Neutrophil (primary cell): ENCODE measurements at regions not wholly inside any gene's neighbourhood (a gene's known extent, or its start where the extent isn't known, plus 50 kb on each side); places are given as distances from the start of the nearest gene placed in this dataset.
"Not testable (repeated sequence)": the region's sequence is repeated elsewhere in the genome, so short reads cannot be mapped to it uniquely, and the experiment has no call there.

Experiments
- H3K27ac ChIP-seq: fragments of 200-600 bp; sonication (generic); 2 replicates; pipeline ENCODE4 v1.5.1; 2016; ENCODE audit warnings: mild to moderate bottlenecking, moderate library complexity
- H3K27me3 ChIP-seq: fragments of 200-600 bp; sonication (generic); 2 replicates; pipeline ENCODE4 v1.6.0; 2016; ENCODE audit warnings: mild to moderate bottlenecking
- H3K36me3 ChIP-seq: fragments of 200-600 bp; sonication (generic); 2 replicates; pipeline ENCODE4 v1.5.1; 2017
- H3K4me1 ChIP-seq, 2 experiments: fragments of 200-600 bp in 1 of 2; sonication (generic) in 1 of 2; 1 replicate in 1 of 2; 2 replicates in 1 of 2; pipeline versions ENCODE4 v1.5.1 to v1.6.1; 2013 to 2016; ENCODE audit warnings: low read depth in 1 of 2, low read length in 1 of 2, mild to moderate bottlenecking in 1 of 2, moderate library complexity in 1 of 2; ENCODE audit not compliant: control insufficient read depth in 1 of 2, insufficient read depth in 1 of 2
- H3K4me3 ChIP-seq, 2 experiments: fragments of 200-600 bp in 1 of 2; sonication (generic) in 1 of 2; 1 replicate in 1 of 2; 2 replicates in 1 of 2; pipeline ENCODE4 v1.5.1; 2013 to 2016; ENCODE audit warnings: low read depth in 1 of 2, low read length in 1 of 2, mild to moderate bottlenecking in 1 of 2, moderate library complexity in 1 of 2
- H3K9me3 ChIP-seq: fragments of 200-600 bp; sonication (generic); 2 replicates; pipeline ENCODE4 v1.5.1; 2016
- TF ChIP-seq, protein P1 (sequence below): fragments of 200-600 bp; sonication (generic); IDR thresholded peaks from 2 replicates; pipeline ENCODE4 v1.5.1; 2016; ENCODE audit warnings: antibody characterized with exemption

DNA sequence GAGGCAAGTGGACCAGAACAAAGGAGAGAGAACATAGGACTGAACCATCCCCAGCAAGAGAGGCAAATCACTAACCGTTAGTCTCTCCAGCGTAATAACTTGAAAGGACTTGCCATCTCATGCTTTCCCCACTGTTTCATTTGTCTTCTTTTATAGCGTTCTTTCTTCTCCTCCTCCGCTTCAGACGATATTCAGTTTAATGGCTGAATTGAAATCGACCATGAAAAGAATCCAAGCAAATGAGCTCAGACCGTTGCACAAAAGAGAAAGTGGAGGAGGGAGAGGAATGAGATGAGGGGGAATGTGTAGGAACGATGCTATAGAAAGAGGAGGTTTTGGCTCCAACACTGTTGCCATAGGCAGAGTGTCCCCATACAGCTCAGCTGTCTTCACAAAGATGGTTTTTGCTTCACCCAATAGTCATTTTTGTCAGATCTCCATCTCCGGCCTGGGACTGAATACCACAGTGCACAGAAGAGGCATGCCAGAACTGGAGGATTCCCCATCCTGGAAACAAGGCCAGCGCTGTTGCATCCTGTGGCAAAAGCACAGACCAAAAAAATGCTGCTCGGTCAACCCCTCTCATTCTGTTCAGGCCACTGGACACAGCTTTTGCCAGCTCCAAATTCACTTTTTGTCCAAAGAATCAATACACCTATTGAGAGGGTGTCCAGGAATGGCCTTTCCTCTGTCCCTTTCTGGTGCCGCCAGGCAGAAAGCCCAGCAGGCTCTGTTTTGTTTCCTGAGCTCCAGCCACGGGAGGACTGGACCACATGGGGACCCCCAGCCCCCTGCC, 176.1 kb downstream of the ID4 start:
- Histone ChIP-seq H3K27ac (no peak overlapping the region), H3K4me3 (no peak overlapping the region), H3K36me3 (no peaks in the 10 kb centered on the region), H3K9me3 (no peaks in the 10 kb centered on the region), H3K4me1 (no peaks in the 10 kb centered on the region), H3K27me3 (peaks cover 4% of the 10 kb centered on the region)
- TF ChIP-seq, protein P1, sequence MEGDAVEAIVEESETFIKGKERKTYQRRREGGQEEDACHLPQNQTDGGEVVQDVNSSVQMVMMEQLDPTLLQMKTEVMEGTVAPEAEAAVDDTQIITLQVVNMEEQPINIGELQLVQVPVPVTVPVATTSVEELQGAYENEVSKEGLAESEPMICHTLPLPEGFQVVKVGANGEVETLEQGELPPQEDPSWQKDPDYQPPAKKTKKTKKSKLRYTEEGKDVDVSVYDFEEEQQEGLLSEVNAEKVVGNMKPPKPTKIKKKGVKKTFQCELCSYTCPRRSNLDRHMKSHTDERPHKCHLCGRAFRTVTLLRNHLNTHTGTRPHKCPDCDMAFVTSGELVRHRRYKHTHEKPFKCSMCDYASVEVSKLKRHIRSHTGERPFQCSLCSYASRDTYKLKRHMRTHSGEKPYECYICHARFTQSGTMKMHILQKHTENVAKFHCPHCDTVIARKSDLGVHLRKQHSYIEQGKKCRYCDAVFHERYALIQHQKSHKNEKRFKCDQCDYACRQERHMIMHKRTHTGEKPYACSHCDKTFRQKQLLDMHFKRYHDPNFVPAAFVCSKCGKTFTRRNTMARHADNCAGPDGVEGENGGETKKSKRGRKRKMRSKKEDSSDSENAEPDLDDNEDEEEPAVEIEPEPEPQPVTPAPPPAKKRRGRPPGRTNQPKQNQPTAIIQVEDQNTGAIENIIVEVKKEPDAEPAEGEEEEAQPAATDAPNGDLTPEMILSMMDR, result no peak

DNA sequence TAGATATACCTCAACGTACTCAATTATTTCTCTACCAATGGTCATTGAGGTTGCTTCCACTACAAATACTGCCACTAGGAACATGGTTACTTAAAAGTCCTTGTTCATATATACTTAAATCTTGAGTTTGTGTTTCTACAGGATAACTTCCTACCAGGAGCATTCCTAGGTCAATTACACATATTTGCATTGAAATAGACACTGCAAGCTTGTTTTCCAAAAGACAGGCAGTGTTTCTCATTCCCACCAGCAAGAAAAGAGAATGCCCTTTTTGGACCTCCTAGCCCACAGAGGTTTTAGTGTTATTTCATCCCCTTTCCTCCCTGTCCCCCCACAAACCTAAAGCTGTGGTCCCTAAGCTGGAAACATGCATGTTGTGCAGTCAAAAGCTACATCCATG, 177.3 kb downstream of the ID4 start:
- peaks cover 4% of the 10 kb centered on the region for H3K27me3 ChIP-seq
- no peaks in the 10 kb centered on the region for H3K4me1 ChIP-seq
- no peak overlapping the region for H3K4me3 ChIP-seq
- no peaks in the 10 kb centered on the region for H3K36me3 ChIP-seq
- no peaks in the 10 kb centered on the region for H3K9me3 ChIP-seq
- H3K27ac ChIP-seq, result no peak overlapping the region
- TF ChIP-seq, protein P1, result no peak

DNA sequence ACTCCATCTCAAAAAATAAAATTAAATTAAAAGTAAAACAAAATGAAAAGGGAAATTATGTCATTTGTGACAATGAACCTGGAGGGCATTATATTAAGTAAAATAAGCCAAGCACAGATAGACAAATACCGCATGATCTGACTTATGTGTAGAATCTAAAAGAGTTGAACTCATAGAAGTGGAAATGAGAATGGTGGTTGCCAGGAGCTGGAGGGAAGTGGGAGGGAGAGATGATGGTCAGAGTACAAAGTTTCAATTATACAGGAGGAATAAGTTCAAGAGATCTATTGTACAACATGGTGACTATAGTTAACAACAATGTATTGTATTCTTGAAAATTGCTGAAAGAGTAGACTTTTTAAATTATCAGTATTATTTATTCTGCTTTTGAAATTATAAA, 183.4 kb downstream of the ID4 start:
- Histone ChIP-seq H3K27me3 (peaks cover 10% of the 10 kb centered on the region), H3K36me3 (no peaks in the 10 kb centered on the region), H3K9me3 (no peaks in the 10 kb centered on the region), H3K4me3 (no peak overlapping the region), H3K27ac (no peak overlapping the region), H3K4me1 (peaks cover 12 to 16% of the 10 kb centered on the region in 2 experiments)
- TF ChIP-seq, protein P1, result no peak

DNA sequence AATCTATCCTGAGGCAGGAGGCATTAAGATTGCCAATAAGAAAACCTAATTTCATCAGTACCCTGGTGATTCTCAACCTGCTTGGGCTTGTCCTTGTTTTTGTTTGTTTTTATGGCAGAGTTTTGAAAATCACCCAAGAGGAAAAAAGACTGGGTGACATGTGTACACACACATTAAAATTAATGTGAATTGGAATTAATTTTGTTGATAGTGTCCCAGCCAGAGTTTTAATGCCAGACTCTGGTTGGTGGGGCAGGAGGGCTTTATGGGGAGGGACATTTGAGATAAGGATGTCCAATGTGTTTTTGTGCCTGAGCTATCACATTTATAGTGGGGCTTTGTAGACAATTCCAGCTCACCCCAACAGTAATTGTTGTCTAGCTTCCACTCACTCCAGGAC, 184.6 kb downstream of the ID4 start:
- Histone ChIP-seq H3K4me1 (peaks cover 12 to 16% of the 10 kb centered on the region in 2 experiments), H3K27me3 (peaks cover 10% of the 10 kb centered on the region), H3K4me3 (no peak overlapping the region), H3K36me3 (no peaks in the 10 kb centered on the region), H3K9me3 (no peaks in the 10 kb centered on the region), H3K27ac (no peak overlapping the region)
- TF ChIP-seq, protein P1, result no peak

DNA sequence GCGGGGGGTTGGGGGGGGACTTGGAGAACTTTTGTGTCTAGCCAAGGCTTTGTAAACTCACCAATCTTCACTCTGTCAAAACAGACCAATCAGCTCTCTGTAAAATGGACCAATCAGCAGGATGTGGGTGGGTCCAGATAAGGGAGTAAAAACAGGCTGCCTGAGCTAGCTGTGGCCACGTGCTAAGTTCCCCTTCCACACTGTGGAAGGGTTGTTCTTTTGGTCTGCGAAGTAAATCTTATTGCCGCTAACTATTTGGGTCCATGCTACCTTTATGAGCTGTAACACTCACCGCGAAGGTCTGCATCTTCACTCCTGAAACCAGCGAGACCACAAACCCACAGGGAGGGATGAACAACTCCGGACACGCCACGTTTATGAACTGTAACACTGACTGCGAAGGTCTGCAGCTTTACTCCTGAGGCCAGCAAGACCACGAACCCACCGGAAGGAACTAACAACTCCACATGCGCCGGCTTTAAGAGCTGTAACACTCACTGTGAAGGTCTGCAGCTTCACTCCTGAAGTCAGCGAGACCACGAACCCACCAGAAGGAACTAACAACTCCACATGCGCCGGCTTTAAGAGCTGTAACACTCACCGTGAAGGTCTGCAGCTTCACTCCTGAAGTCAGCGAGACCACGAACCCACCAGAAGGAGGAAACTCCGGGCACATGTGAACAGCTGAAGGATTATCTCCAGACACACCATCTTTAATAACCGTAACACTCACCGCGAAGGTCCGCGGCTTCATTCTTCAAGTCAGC, 186.6 kb downstream of the ID4 start:
- Histone ChIP-seq H3K27ac (peak overlapping the region; percentile 3), H3K27me3 (peaks cover 10% of the 10 kb centered on the region), H3K4me1 (peaks cover 20 to 24% of the 10 kb centered on the region in 2 experiments), H3K4me3 (peak overlapping the region; percentile 23 to 32)
- H3K36me3 ChIP-seq, H3K9me3 ChIP-seq: not testable (repeated sequence)

DNA sequence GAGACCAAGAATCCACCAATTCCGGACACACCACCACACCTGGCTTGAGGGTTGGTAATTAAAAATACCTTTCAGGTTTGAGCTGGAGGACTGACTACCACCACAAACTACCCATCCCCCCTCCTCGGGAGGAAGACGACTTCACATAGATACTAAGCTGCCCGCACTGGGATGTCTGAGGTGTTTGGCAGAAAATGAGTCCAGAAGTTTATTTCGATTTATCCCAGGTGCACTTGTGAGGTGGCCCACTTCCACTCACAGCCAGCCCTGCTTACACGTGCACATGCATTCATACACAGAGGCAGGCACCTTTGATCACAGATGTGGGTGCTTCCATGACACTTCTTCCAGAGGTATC, 187.1 kb downstream of the ID4 start:
- Histone ChIP-seq H3K27me3 (peaks cover 10% of the 10 kb centered on the region), H3K4me1 (peaks cover 24 to 30% of the 10 kb centered on the region in 2 experiments), H3K27ac (no peak overlapping the region), H3K9me3 (no peaks in the 10 kb centered on the region), H3K4me3 (peak overlapping the region; percentile 23 to 32), H3K36me3 (no peaks in the 10 kb centered on the region)
- TF ChIP-seq, protein P1, result no peak
